ENCODE measurements at regions not wholly inside any gene's neighbourhood (a gene's known extent, or its start where the extent isn't known, plus 50 kb on each side); places are given as distances from the start of the nearest gene placed in this dataset.

DNA sequence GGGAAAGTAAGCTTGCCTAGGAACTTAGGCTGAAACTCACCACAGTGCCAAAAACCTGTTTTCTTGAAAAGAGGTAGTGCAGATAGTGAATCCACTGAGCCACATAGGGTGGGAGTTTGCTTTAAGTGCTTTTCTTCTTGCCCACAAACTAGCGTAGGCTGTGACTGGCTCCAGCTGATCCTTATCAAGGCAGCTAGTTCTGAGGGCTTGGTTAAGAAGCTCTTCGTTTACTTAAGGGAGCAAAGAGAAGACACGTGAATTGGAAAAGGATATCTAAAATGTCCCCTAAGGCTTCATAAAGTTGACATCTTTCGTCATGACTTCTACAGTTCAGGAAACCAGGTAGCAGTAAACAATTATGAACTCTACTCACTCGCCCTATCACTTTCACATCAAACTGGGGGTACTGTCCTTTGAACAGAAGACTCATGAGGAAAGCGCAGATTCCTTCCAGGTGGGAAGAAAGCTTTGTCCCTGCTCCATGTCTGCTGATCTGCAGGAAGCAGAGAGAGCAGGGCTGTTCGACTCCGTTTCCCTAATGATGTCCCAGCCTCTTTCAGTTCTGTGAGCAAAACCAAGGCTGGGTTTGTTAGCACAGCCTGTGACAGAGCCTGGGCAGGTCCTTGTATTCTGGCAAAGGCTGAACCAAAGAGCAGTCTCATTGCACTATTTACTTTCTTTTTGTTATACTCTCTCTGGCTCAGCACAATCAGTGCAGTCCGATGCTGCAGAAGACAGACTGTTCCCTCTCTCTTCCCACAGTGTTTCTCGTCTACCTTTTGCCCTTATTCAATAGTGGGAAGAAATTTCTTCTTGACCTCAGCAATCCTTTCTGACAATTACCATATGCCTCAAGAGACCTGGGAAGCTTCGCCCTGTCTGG is 93.5 kb upstream of the ETV6 start:
- Histone ChIP-seq H3K27ac (no peak overlapping the region), H3K9me3 (ENCODE audit: severe bottlenecking) (no peaks in the 10 kb centered on the region), H3K27me3 (ENCODE audit: insufficient read depth, low read depth, severe bottlenecking) (no peaks in the 10 kb centered on the region), H3K36me3 (no peaks in the 10 kb centered on the region), H3K4me3 (ENCODE audit: low read depth, low read length) (no peak overlapping the region)
- TF ChIP-seq, protein P1, sequence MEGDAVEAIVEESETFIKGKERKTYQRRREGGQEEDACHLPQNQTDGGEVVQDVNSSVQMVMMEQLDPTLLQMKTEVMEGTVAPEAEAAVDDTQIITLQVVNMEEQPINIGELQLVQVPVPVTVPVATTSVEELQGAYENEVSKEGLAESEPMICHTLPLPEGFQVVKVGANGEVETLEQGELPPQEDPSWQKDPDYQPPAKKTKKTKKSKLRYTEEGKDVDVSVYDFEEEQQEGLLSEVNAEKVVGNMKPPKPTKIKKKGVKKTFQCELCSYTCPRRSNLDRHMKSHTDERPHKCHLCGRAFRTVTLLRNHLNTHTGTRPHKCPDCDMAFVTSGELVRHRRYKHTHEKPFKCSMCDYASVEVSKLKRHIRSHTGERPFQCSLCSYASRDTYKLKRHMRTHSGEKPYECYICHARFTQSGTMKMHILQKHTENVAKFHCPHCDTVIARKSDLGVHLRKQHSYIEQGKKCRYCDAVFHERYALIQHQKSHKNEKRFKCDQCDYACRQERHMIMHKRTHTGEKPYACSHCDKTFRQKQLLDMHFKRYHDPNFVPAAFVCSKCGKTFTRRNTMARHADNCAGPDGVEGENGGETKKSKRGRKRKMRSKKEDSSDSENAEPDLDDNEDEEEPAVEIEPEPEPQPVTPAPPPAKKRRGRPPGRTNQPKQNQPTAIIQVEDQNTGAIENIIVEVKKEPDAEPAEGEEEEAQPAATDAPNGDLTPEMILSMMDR (IDR thresholded peaks at IDR 0.05; ENCODE audit: low read depth, low read length) = no peak
- DNase-seq = no peak

DNA sequence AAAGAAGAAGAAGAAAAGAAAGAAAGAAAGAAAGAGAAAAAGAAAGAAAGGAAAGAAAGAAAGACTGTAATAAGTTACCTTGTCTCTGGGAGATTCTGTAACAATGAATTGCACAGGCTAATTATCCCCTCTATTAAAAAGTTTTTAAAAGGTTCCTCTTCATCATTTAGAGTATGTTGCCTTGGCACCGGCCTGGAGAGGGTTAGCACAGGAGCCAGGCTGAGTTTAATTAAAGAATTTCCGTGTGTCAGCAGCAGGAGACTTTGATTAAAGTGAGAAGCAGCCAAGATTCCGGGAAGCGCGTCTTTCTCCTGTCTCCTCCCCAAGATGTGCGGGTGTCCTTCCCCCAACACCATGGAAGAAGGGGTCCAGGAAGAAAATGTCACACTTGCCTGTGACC is 92.8 kb upstream of the ETV6 start:
- no peak for DNase-seq
- Histone ChIP-seq H3K27me3 (ENCODE audit: insufficient read depth, low read depth, severe bottlenecking) (no peaks in the 10 kb centered on the region), H3K4me3 (ENCODE audit: low read depth, low read length) (no peak overlapping the region), H3K9me3 (ENCODE audit: severe bottlenecking) (no peaks in the 10 kb centered on the region), H3K36me3 (no peaks in the 10 kb centered on the region), H3K27ac (no peak overlapping the region)
- TF ChIP-seq, protein P1 (IDR thresholded peaks at IDR 0.05; ENCODE audit: low read depth, low read length) = no peak

DNA sequence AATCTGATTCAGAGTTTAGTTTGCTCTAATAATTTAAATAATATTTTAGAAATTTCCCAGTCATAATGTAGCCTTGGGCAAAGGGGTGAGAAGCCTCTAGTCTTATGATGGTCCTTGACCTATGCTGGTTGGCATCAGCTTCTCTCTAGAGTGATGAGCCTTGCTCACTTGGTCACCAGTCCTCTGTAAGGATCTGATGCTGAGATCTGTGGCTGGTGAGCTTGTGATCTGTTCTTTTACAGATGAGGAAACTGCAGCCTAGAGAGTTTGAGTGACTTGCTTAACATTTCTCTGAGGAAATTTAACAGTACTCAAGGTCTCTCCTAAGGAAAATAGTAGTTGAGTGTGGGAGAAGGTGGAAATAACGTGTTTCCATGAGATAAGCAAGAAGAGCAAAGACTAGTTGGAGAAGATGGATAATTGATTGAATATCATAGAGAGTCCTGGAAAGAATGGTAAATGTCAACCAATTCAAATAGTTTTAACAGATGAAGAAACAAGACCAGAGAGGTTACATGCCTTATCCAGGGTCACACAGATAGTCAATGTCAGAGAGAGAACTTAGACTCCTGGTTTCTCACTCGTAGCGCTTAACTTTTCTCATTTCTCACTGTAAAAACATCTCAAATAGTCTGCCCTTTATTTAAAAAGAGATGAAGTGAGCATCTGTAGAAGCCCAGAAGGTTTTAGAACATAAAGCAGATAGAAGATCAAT is 89.7 kb upstream of the ETV6 start:
- TF ChIP-seq, protein P1 (IDR thresholded peaks at IDR 0.05; ENCODE audit: low read depth, low read length) = no peak
- no peak for DNase-seq

DNA sequence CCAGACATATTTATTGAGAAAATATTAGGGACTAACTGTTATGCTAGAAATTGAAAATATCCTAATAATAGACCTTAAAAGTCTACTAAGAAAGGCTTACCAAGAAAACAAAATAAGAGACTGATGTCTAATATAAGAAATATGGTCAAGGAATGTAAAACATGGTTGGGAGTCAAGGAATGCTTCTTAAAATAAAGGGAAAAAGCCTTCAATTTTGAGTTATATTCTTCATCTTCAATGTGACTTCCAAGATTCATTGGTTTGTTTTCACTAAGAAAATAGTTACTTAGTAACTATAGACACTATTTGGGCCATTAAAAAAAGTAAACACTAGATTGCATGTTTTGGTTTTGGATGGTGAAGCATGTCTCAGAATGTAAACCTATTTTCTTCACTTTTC is 88.1 kb upstream of the ETV6 start:
- no peaks in the 10 kb centered on the region for H3K9me3 ChIP-seq (ENCODE audit: severe bottlenecking)
- no peak overlapping the region for H3K4me3 ChIP-seq (ENCODE audit: low read depth, low read length)
- TF ChIP-seq, protein P1 (IDR thresholded peaks at IDR 0.05; ENCODE audit: low read depth, low read length) = no peak
- H3K36me3 ChIP-seq = no peaks in the 10 kb centered on the region
- no peak for DNase-seq
- H3K27me3 ChIP-seq (ENCODE audit: insufficient read depth, low read depth, severe bottlenecking) = no peaks in the 10 kb centered on the region
- no peak overlapping the region for H3K27ac ChIP-seq

More for the DNA sequence above, 89.7 kb upstream of the ETV6 start:
- H3K36me3 ChIP-seq = no peaks in the 10 kb centered on the region
- H3K27ac ChIP-seq = no peak overlapping the region
- H3K4me3 ChIP-seq (ENCODE audit: low read depth, low read length) = no peak overlapping the region
- no peaks in the 10 kb centered on the region for H3K27me3 ChIP-seq (ENCODE audit: insufficient read depth, low read depth, severe bottlenecking)
- no peaks in the 10 kb centered on the region for H3K9me3 ChIP-seq (ENCODE audit: severe bottlenecking)

DNA sequence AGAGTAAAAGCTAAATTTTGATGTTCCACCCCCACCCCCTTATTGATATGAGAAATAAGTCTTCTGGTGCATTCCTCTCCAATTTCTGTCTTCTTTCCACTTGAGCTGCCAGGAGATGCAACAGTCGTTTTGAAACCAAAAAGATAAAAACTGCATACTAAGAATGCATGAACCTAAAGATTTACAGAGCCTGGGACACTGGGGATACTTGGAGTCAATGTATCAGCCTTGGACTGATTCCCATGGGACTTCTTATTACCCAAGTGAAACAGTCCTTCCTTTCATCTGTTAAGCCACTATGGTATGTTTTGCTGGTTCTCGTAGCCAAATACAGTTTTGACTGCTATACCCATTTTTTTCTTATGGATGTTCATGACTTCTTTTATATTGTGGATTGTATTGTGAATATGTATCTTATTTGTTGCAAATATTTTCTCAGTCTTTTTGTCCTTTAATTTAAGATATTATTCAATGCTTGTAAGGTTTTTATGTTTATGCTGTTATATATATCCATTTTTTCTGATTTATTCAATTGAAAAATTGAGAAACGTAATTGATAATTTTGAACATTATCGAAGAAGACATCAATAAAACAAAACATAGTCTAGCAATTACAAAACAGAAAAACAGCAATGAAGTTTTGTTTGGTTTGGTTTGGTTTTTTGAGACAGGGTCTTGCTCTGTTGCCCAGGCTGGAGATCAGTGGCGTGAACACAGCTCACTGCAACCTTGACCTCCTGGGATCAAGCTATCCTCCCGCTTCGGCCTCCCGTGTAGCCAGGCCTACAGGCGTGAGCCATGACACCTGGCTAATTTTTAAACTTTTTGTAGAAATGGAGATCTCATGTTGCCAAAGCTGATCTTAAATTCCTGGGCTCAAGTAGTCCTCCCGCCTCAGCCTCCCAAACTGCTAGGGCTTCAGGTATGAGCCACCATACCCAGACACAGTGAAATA is 85.4 kb upstream of the ETV6 start:
- no peaks in the 10 kb centered on the region for H3K27me3 ChIP-seq (ENCODE audit: insufficient read depth, low read depth, severe bottlenecking)
- no peak overlapping the region for H3K4me3 ChIP-seq (ENCODE audit: low read depth, low read length)
- no peak for DNase-seq
- H3K27ac ChIP-seq = no peak overlapping the region
- no peaks in the 10 kb centered on the region for H3K9me3 ChIP-seq (ENCODE audit: severe bottlenecking)
- TF ChIP-seq, protein P1 (IDR thresholded peaks at IDR 0.05; ENCODE audit: low read depth, low read length) = no peak
- no peaks in the 10 kb centered on the region for H3K36me3 ChIP-seq
